ENCODE measurements at regions not wholly inside any gene's neighbourhood (a gene's known extent, or its start where the extent isn't known, plus 50 kb on each side); places are given as distances from the start of the nearest gene placed in this dataset.

- TF ChIP-seq MAX (IDR thresholded peaks at IDR 0.05; ENCODE audit: insufficient read depth, insufficient read length) (no peak), POLR2AphosphoS5 (IDR thresholded peaks at IDR 0.05; ENCODE audit: insufficient read depth, low read depth, low read length) (no peak), JUN (IDR thresholded peaks at IDR 0.05; ENCODE audit: borderline replicate concordance, insufficient read depth, insufficient read length, low read depth) (no peak), EZH2 (IDR thresholded peaks at IDR 0.05; ENCODE audit: borderline replicate concordance, low read depth, low read length, severe bottlenecking) (no peak), CTCF (IDR thresholded peaks at IDR 0.05; ENCODE audit: extremely low read depth in 1 of 2, insufficient read depth in 1 of 2, low read depth in 1 of 2, low read length in 2 of 2) (no peak), FOS (IDR thresholded peaks at IDR 0.05; ENCODE audit: borderline replicate concordance, insufficient read depth, low read length) (no peak), POLR2A (IDR thresholded peaks at IDR 0.05; ENCODE audit: low read depth, low read length) (no peak), GATA2 (IDR thresholded peaks at IDR 0.05; ENCODE audit: insufficient read depth, insufficient read length, low read depth, low read length) (no peak), MYC (IDR thresholded peaks at IDR 0.05; ENCODE audit: low read depth, low read length) (no peak)
- FAIRE-seq (no peak), DNase-seq (ENCODE audit: low read depth, low spot score) (no peak)
- Histone ChIP-seq H3K27me3 (ENCODE audit: control insufficient read depth in 2 of 2, insufficient read depth in 2 of 2, low read length in 2 of 2) (no peaks in the 10 kb centered on the region), H3K27ac (ENCODE audit: insufficient read depth, low read depth, low read length) (no peak overlapping the region), H3K9me1 (replicated peaks; ENCODE audit: control insufficient read depth, extremely low read depth, insufficient read depth, low read length) (no peaks in the 10 kb centered on the region), H3K4me3 (replicated peaks in 1 of 3; ENCODE audit: insufficient read depth in 1 of 3, low read depth in 1 of 3, low read length in 3 of 3) (no peak overlapping the region), H3K4me2 (ENCODE audit: insufficient read depth, low read length) (no peak overlapping the region), H3K79me2 (ENCODE audit: control insufficient read depth, insufficient read depth, low read length) (peaks cover 64% of the 10 kb centered on the region), H4K20me1 (replicated peaks; ENCODE audit: control insufficient read depth, extremely low read depth, insufficient read depth, low read length) (no peaks in the 10 kb centered on the region), H3K4me1 (ENCODE audit: control insufficient read depth, extremely low read depth, insufficient read depth, low read length) (peaks cover 21% of the 10 kb centered on the region), H3K36me3 (ENCODE audit: control insufficient read depth in 2 of 2, extremely low read depth in 1 of 2, insufficient read depth in 2 of 2, low read length in 2 of 2) (peaks cover 0 to 16% of the 10 kb centered on the region in 2 experiments), H3K9me3 (replicated peaks; ENCODE audit: control insufficient read depth, insufficient read depth, low read length) (no peaks in the 10 kb centered on the region), H2AFZ (ENCODE audit: low read depth, low read length) (no peak overlapping the region), H3K9ac (replicated peaks; ENCODE audit: extremely low read depth, insufficient read depth, low read length) (no peak overlapping the region)
- intact Hi-C loops (cut with micrococcal nuclease): loop anchor here (5.0 to 10.0 kb wide), 2 partner anchors 206 to 416 kb away; no protein-coding TSS in a partner anchor
- dilution Hi-C loops (cut with MboI; ENCODE audit: extremely low pct_ligation_motif_present, low sequenced_read_pairs): no loop called here
- CTCF ChIA-PET: interaction anchor here (0.8 to 5.7 kb wide), 14 partner anchors 19 to 421 kb away, joined by 3 to 96 read pairs (median 22); no protein-coding TSS in a partner anchor
- POLR2A ChIA-PET: no interaction called here
- BruUV-seq (replicated peaks): no TSS peak
Measured at GRCh38 chr2:196338440-196338839, 167.1 kb upstream of the STK17B start.

All from endothelial cell of umbilical vein (primary cell).